GM19395 (cell line): ENCODE measurements at regions not wholly inside any gene's neighbourhood (a gene's known extent, or its start where the extent isn't known, plus 50 kb on each side); places are given as distances from the start of the nearest gene placed in this dataset.

Experiments used
- ATAC-seq: cut with Tn5 transposase; IDR thresholded peaks from one replicate; pipeline ENCODE4 v1.9.1; 2021; ENCODE audit warnings: mild to moderate bottlenecking, moderate library complexity; ENCODE audit not compliant: unreplicated experiment

GRCh38 chr15:31545257-31545656, 218.6 kb downstream of the KLF13 start:
- no peak for ATAC-seq

GRCh38 chr15:31550211-31550977, 223.8 kb downstream of the KLF13 start:
- no peak for ATAC-seq

GRCh38 chr15:31551323-31551722, 224.7 kb downstream of the KLF13 start:
- ATAC-seq = no peak

GRCh38 chr15:31552482-31553099, 226.0 kb downstream of the KLF13 start:
- no peak for ATAC-seq

- no peak for ATAC-seq
Measured at GRCh38 chr15:31554261-31554660, 227.6 kb downstream of the KLF13 start.

- no peak for ATAC-seq
Measured at GRCh38 chr15:31555022-31555421, 228.4 kb downstream of the KLF13 start.

GRCh38 chr15:31556494-31557150, 230.0 kb downstream of the KLF13 start:
- ATAC-seq = no peak

- ATAC-seq = no peak
Measured at GRCh38 chr15:31557899-31558298, 231.3 kb downstream of the KLF13 start.

- ATAC-seq = no peak
Measured at GRCh38 chr15:31558840-31559239, 232.2 kb downstream of the KLF13 start.

GRCh38 chr15:31559786-31560185, 233.2 kb downstream of the KLF13 start:
- no peak for ATAC-seq

- ATAC-seq = no peak
Measured at GRCh38 chr15:31560643-31561042, 234.0 kb downstream of the KLF13 start.

- ATAC-seq = no peak
Measured at GRCh38 chr15:31561156-31561555, 234.5 kb downstream of the KLF13 start.

- ATAC-seq = no peak
Measured at GRCh38 chr15:31563001-31563400, 236.4 kb downstream of the KLF13 start.

- ATAC-seq = no peak
Measured at GRCh38 chr15:31563421-31563820, 236.8 kb downstream of the KLF13 start.

GRCh38 chr15:31567861-31568260, 241.2 kb downstream of the KLF13 start:
- no peak for ATAC-seq

GRCh38 chr15:31569836-31570235, 243.2 kb downstream of the KLF13 start:
- ATAC-seq = no peak

GRCh38 chr15:31570591-31570990, 244.0 kb downstream of the KLF13 start:
- ATAC-seq = no peak

- no peak for ATAC-seq
Measured at GRCh38 chr15:31571676-31572075, 245.0 kb downstream of the KLF13 start.

- ATAC-seq = no peak
Measured at GRCh38 chr15:31573759-31574158, 247.1 kb downstream of the KLF13 start.

- no peak for ATAC-seq
Measured at GRCh38 chr15:31574766-31575165, 248.1 kb downstream of the KLF13 start.

- ATAC-seq = no peak
Measured at GRCh38 chr15:31577108-31577507, 250.5 kb downstream of the KLF13 start.

GRCh38 chr15:31579282-31579681, 252.6 kb downstream of the KLF13 start:
- ATAC-seq = no peak
